Neuron (in vitro differentiated cells): ENCODE measurements at regions not wholly inside any gene's neighbourhood (a gene's known extent, or its start where the extent isn't known, plus 50 kb on each side); places are given as distances from the start of the nearest gene placed in this dataset.

Experiments used
- H2AFZ ChIP-seq: one replicate; pipeline ENCODE4 v1.6.1; 2013; ENCODE audit warnings: low read depth, mild to moderate bottlenecking, inconsistent platforms, low read length, moderate library complexity
- H3K27me3 ChIP-seq: one replicate; pipeline ENCODE4 v1.6.1; 2013; ENCODE audit warnings: low read length; ENCODE audit not compliant: insufficient read depth
- H3K36me3 ChIP-seq: one replicate; pipeline ENCODE4 v1.6.1; 2013; ENCODE audit warnings: low read length; ENCODE audit not compliant: insufficient read depth
- H3K4me1 ChIP-seq: one replicate; pipeline ENCODE4 v1.6.1; 2013; ENCODE audit warnings: low read length; ENCODE audit not compliant: insufficient read depth
- H3K4me3 ChIP-seq: 2 replicates; pipeline ENCODE4 v1.5.1; 2013; ENCODE audit warnings: mild to moderate bottlenecking, low read length, moderate library complexity
- H3K9me3 ChIP-seq: one replicate; pipeline ENCODE4 v1.6.1; 2013; ENCODE audit warnings: low read length

GRCh38 chr21:35692311-35692710 lies 368.0 kb downstream of the SETD4 start:
- Histone ChIP-seq H3K4me1 (no peaks in the 10 kb centered on the region), H3K36me3 (no peaks in the 10 kb centered on the region), H2AFZ (no peak overlapping the region), H3K4me3 (no peak overlapping the region), H3K9me3 (no peaks in the 10 kb centered on the region), H3K27me3 (no peaks in the 10 kb centered on the region)

- H3K4me3 ChIP-seq, result no peak overlapping the region
- no peaks in the 10 kb centered on the region for H3K9me3 ChIP-seq
- no peaks in the 10 kb centered on the region for H3K27me3 ChIP-seq
- H3K4me1 ChIP-seq, result no peaks in the 10 kb centered on the region
- H3K36me3 ChIP-seq, result no peaks in the 10 kb centered on the region
- H2AFZ ChIP-seq, result no peak overlapping the region
Measured at GRCh38 chr21:35690436-35690835, 369.9 kb downstream of the SETD4 start.

- Histone ChIP-seq H3K27me3 (no peaks in the 10 kb centered on the region), H3K36me3 (no peaks in the 10 kb centered on the region), H3K4me1 (no peaks in the 10 kb centered on the region), H3K4me3 (no peak overlapping the region), H3K9me3 (no peaks in the 10 kb centered on the region), H2AFZ (no peak overlapping the region)
Measured at GRCh38 chr21:35686156-35686555, 374.2 kb downstream of the SETD4 start.

- H3K36me3 ChIP-seq, result no peaks in the 10 kb centered on the region
- H3K4me1 ChIP-seq, result no peaks in the 10 kb centered on the region
- H3K27me3 ChIP-seq, result no peaks in the 10 kb centered on the region
- no peaks in the 10 kb centered on the region for H3K9me3 ChIP-seq
- H2AFZ ChIP-seq, result no peak overlapping the region
- H3K4me3 ChIP-seq, result no peak overlapping the region
Measured at GRCh38 chr21:35683664-35684304, 376.5 kb downstream of the SETD4 start.

- H3K27me3 ChIP-seq, result no peaks in the 10 kb centered on the region
- H3K9me3 ChIP-seq, result no peaks in the 10 kb centered on the region
- no peaks in the 10 kb centered on the region for H3K4me1 ChIP-seq
- H3K4me3 ChIP-seq, result no peak overlapping the region
- no peak overlapping the region for H2AFZ ChIP-seq
- no peaks in the 10 kb centered on the region for H3K36me3 ChIP-seq
Measured at GRCh38 chr21:35682904-35683549, 377.3 kb downstream of the SETD4 start.

GRCh38 chr21:35681946-35682345 lies 378.4 kb downstream of the SETD4 start:
- Histone ChIP-seq H3K36me3 (no peaks in the 10 kb centered on the region), H3K27me3 (no peaks in the 10 kb centered on the region), H3K9me3 (no peaks in the 10 kb centered on the region), H3K4me3 (no peak overlapping the region), H3K4me1 (no peaks in the 10 kb centered on the region), H2AFZ (no peak overlapping the region)

DNA sequence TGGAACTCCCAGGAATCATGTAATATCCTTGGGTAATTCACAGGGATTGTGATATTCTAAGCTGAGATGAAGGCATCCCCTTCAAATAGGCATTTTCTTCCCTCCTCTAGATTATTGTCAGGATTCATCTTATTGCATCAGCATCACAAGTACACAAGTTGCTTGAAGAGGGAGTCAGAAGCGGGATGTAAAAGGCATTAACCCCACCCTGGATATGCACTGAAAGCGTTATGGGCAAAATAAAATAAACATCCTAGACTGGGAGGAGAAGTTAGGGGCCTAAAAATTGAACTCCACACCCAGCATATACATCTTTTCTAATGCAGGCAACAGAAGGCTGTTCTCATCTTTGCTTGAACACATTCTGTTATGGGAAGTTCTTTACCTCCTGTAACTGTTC lies 381.2 kb downstream of the SETD4 start:
- H3K4me3 ChIP-seq, result no peak overlapping the region
- no peaks in the 10 kb centered on the region for H3K9me3 ChIP-seq
- H3K4me1 ChIP-seq, result no peaks in the 10 kb centered on the region
- H2AFZ ChIP-seq, result no peak overlapping the region
- no peaks in the 10 kb centered on the region for H3K36me3 ChIP-seq
- no peaks in the 10 kb centered on the region for H3K27me3 ChIP-seq

DNA sequence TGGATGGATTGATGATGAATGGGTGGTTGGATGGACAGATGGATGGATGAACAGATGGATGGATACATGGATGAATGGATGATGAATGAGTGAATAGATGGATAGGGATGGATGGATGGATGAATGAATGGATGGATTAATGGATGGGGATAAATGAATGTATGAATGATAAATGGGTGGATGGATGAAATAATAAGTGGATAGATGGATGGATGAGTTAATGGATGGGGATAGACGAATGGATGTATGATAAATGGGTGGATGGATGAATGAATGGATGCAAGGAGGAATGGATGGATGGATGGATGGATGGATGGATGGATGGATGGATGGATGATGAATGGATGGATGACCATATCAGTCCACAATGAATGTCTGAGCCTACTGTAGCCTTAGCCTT lies 381.9 kb downstream of the SETD4 start:
- Histone ChIP-seq H3K36me3 (no peaks in the 10 kb centered on the region), H3K4me3 (no peak overlapping the region), H3K27me3 (no peaks in the 10 kb centered on the region), H3K4me1 (no peaks in the 10 kb centered on the region), H2AFZ (no peak overlapping the region), H3K9me3 (no peaks in the 10 kb centered on the region)

GRCh38 chr21:35677298-35677841 lies 383.0 kb downstream of the SETD4 start:
- H3K27me3 ChIP-seq, result no peaks in the 10 kb centered on the region
- H3K9me3 ChIP-seq, result no peaks in the 10 kb centered on the region
- H3K4me1 ChIP-seq, result no peaks in the 10 kb centered on the region
- H2AFZ ChIP-seq, result no peak overlapping the region
- no peaks in the 10 kb centered on the region for H3K36me3 ChIP-seq
- H3K4me3 ChIP-seq, result no peak overlapping the region

DNA sequence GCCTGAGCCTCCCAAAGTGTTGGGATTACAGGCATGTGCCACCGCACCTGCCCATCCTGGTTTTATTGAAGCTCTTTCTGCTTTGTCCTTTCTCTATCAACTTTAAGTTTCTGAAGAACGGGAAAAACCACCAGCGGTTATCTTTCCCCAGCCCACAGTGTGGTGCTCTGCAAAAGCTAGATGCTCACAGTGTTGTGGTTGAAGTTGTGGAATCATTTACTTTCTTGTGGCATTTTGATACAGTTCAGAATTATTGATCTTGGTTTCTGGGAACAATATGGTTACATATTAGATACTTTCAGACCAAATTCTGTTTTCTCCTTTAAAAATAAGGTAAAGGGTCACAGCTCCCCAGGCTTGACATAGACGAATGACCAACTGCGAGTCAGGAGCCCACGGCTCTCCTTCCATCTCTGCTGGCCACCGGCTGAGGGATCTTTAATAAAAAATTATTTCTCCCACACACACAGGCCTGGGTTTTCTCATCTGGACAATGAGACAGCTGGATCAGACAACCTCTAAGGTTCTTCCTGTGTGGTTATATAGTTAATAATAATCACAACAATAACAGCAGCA lies 385.3 kb downstream of the SETD4 start:
- H3K9me3 ChIP-seq, result no peaks in the 10 kb centered on the region
- no peaks in the 10 kb centered on the region for H3K36me3 ChIP-seq
- H3K4me3 ChIP-seq, result no peak overlapping the region
- no peaks in the 10 kb centered on the region for H3K27me3 ChIP-seq
- no peaks in the 10 kb centered on the region for H3K4me1 ChIP-seq
- H2AFZ ChIP-seq, result no peak overlapping the region

DNA sequence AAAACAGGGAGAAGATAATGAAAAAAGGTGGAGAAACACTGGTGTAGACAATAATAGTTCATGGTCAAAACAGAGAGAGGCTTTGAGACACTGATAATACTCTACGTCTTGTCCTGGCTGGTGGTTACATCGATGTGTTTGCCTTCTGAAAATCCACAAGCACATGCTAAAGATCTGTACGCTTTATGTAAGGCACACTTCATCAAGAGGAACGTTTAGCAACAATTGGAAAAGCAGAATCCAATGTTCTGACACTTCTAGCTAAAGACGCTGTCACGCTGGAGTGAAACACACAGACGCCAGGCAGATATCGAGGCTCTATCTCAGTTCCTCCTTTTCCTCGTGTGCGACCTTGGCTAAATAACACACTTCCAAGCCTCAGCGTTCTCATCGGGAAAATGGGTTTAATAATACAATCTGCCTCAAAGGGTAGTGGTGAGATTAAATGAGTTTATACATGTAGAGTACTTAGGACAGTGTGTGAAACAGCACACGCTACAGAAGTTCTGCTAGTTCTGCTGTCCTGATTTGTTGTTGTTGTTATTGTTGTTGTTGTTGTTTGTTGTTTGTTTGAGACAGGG lies 386.1 kb downstream of the SETD4 start:
- Histone ChIP-seq H3K36me3 (no peaks in the 10 kb centered on the region), H3K4me3 (no peak overlapping the region), H3K4me1 (no peaks in the 10 kb centered on the region), H3K9me3 (no peaks in the 10 kb centered on the region), H2AFZ (no peak overlapping the region), H3K27me3 (no peaks in the 10 kb centered on the region)

DNA sequence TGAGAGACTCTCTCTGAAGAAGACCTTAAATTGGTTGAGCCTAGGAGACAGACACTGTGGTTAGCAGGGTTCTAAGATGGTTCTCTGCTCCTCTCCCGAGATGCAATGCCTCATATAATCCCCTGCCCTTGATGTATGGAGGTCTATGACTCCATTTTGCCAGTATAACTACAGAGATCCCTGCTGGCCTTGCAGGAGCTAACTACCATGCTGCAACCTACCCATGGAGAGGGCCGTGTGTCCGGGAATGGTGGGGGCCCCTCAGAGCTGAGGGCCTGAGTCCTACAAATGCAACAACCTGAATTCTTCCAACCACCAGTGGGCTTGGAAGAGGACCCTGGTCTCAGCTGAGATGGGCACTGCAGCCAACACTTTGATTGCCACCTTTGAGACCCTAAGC lies 388.0 kb downstream of the SETD4 start:
- Histone ChIP-seq H3K36me3 (no peaks in the 10 kb centered on the region), H3K9me3 (no peaks in the 10 kb centered on the region), H2AFZ (no peak overlapping the region), H3K4me3 (no peak overlapping the region), H3K27me3 (no peaks in the 10 kb centered on the region), H3K4me1 (no peaks in the 10 kb centered on the region)

- Histone ChIP-seq H3K27me3 (no peaks in the 10 kb centered on the region), H2AFZ (no peak overlapping the region), H3K4me3 (no peak overlapping the region), H3K4me1 (no peaks in the 10 kb centered on the region), H3K9me3 (no peaks in the 10 kb centered on the region), H3K36me3 (no peaks in the 10 kb centered on the region)
Measured at GRCh38 chr21:35664683-35665082, 395.6 kb downstream of the SETD4 start.
